Astrocyte of the spinal cord (primary cell): ENCODE measurements at regions not wholly inside any gene's neighbourhood (a gene's known extent, or its start where the extent isn't known, plus 50 kb on each side); places are given as distances from the start of the nearest gene placed in this dataset.
A peak's percentile ranks its signal among the peaks of the same experiment; 100 is the strongest.

ENCODE experiments used
- DNase-seq: peaks from one replicate; pipeline ENCODE4 v3.0.0; 2011; ENCODE audit warnings: low read depth, low spot score
- H3K4me3 ChIP-seq: 2 replicates; pipeline ENCODE4 v1.5.1; 2011; ENCODE audit warnings: low read depth, mild to moderate bottlenecking, low read length, moderate library complexity
- CTCF ChIP-seq: IDR thresholded peaks from 2 replicates; pipeline ENCODE4 v1.5.1; 2012; ENCODE audit warnings: low read depth, mild to moderate bottlenecking, low read length, inconsistent platforms
- in situ Hi-C: cut with HindIII; loops from 2 replicates; pipeline ENCODE4 v1.10.0; 2017; ENCODE audit warnings: low sequenced_read_pairs

- H3K4me3 ChIP-seq: no peak overlapping the region
- in situ Hi-C loops: no loop called here
- no peak for TF ChIP-seq CTCF
- no peak for DNase-seq
Observed at GRCh38 chr7:79786187-79786586, 332.7 kb upstream of the MAGI2 start.

GRCh38 chr7:79785556-79785955 lies 332.1 kb upstream of the MAGI2 start:
- in situ Hi-C loops: no loop called here
- TF ChIP-seq CTCF: no peak
- no peak overlapping the region for H3K4me3 ChIP-seq
- no peak for DNase-seq

- in situ Hi-C loops: no loop called here
- H3K4me3 ChIP-seq: no peak overlapping the region
- no peak for DNase-seq
- TF ChIP-seq CTCF: no peak
Observed at GRCh38 chr7:79782906-79783305, 329.4 kb upstream of the MAGI2 start.

GRCh38 chr7:79782256-79782655 lies 328.8 kb upstream of the MAGI2 start:
- H3K4me3 ChIP-seq: no peak overlapping the region
- no peak for DNase-seq
- no peak for TF ChIP-seq CTCF
- in situ Hi-C loops: no loop called here

- in situ Hi-C loops: no loop called here
- H3K4me3 ChIP-seq: no peak overlapping the region
- no peak for TF ChIP-seq CTCF
- no peak for DNase-seq
Observed at GRCh38 chr7:79781716-79782115, 328.2 kb upstream of the MAGI2 start.

- peak; percentile 89 for DNase-seq
- no peak overlapping the region for H3K4me3 ChIP-seq
- no peak for TF ChIP-seq CTCF
- in situ Hi-C loops: no loop called here
Observed at GRCh38 chr7:79778786-79779770, 325.6 kb upstream of the MAGI2 start.
